Upper lobe of left lung (tissue), 6 donors: ENCODE measurements at regions not wholly inside any gene's neighbourhood (a gene's known extent, or its start where the extent isn't known, plus 50 kb on each side); places are given as distances from the start of the nearest gene placed in this dataset.

Experiments used
- ATAC-seq, 2 donors: fragments of 200-7000 bp; cut with Tn5 transposase; one replicate each; pipeline ENCODE4 v1.9.1; 2022; ENCODE audit warnings: mild to moderate bottlenecking in 2 of 2, moderate library complexity in 2 of 2; ENCODE audit not compliant: low FRiP score in 2 of 2
- DNase-seq, 2 donors: peaks; one replicate each; pipeline ENCODE4 v3.0.0-alpha.2; 2019 to 2020
- H3K27ac ChIP-seq, 4 donors: fragments of 200-600 bp; sonication (generic); one replicate each; pipeline ENCODE4 v1.5.1; 2016 to 2019
- H3K27me3 ChIP-seq, 4 donors: fragments of 200-600 bp; sonication (generic); one replicate each; pipeline ENCODE4 v1.5.1; 2017 to 2019
- H3K36me3 ChIP-seq, 4 donors: fragments of 200-600 bp; sonication (generic); one replicate each; pipeline ENCODE4 v1.5.1; 2016 to 2019
- H3K4me1 ChIP-seq, 4 donors: fragments of 200-600 bp; sonication (generic); one replicate each; pipeline ENCODE4 v1.5.1; 2018 to 2019
- H3K4me3 ChIP-seq, 4 donors: fragments of 200-600 bp; sonication (generic); one replicate each; pipeline ENCODE4 v1.5.1; 2017 to 2019; ENCODE audit warnings: mild to moderate bottlenecking in 2 of 4, moderate library complexity in 1 of 4
- H3K9me3 ChIP-seq, 4 donors: fragments of 200-600 bp; sonication (generic); one replicate each; pipeline ENCODE4 v1.5.1; 2018 to 2019
- CTCF ChIP-seq, 6 experiments: fragments of 450-650 bp in 4 of 6; fragments of 200-600 bp in 2 of 6; sonication (generic) in 2 of 6; IDR thresholded peaks; one replicate each; pipeline ENCODE4 v1.5.1; 2016 to 2019; ENCODE audit warnings: antibody characterized with exemption in 6 of 6
- EP300 ChIP-seq, 4 donors: sonication (generic); formaldehyde crosslinking; IDR thresholded peaks; one replicate each; pipeline ENCODE4 v1.5.1; 2017; ENCODE audit warnings: antibody characterized with exemption in 4 of 4, control low read depth in 2 of 4
- POLR2A ChIP-seq, 4 donors: fragments of 450-650 bp; IDR thresholded peaks; one replicate each; pipeline ENCODE4 v1.5.1; 2016 to 2017; ENCODE audit warnings: antibody characterized with exemption in 4 of 4, mild to moderate bottlenecking in 2 of 4
- POLR2AphosphoS5 ChIP-seq, 2 donors: sonication (generic); formaldehyde crosslinking; IDR thresholded peaks; one replicate each; pipeline ENCODE4 v1.5.1; 2017; ENCODE audit warnings: antibody characterized with exemption in 2 of 2
- WGBS, 2 donors: methylation state at CpG; one replicate each; pipeline ENCODE4 v1.1.5; 2017 to 2018; 5-methylcytosine and 5-hydroxymethylcytosine counted together
- donor health status: DM: no; HTN: no; CAD: no; lungs with moderate emphysema.
- donor health status: DM: no; HTN: yes; CAD: no; lungs with severe emphysema.

DNA sequence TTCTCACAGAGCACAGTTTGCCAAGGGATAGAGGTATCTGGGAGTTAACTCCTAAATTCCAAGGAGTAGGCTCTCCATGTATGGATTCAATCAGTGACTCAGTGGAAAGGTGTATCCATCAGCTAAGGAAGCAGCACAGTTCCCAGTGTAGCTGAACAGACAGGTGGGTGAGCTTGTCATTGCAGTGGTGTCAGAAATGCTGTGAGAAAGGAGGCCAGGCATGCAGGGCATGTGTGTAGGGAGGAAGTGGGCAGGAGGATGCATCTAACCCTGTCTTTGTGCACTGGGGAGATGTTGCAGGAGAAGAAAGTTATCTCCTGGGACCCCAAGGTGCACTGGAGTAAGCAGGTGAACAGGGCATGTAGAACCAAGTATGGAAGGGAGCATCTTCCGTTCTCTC lies 539.0 kb downstream of the VRK1 start:
- Histone ChIP-seq H3K9me3 (no peaks in the 10 kb centered on the region), H3K4me3 (no peak overlapping the region), H3K27me3 (no peaks in the 10 kb centered on the region), H3K4me1 (no peaks in the 10 kb centered on the region), H3K36me3 (no peaks in the 10 kb centered on the region), H3K27ac (no peak overlapping the region)
- TF ChIP-seq POLR2AphosphoS5 (IDR thresholded peaks at IDR 0.05) (no peak), EP300 (IDR thresholded peaks at IDR 0.05) (no peak)
- no peak for DNase-seq
- WGBS, 2 donors: 89 to 91% methylated on average over 1 of the region's 1 CpG
- no peak for ATAC-seq

- DNase-seq (no peak), ATAC-seq (no peak)
- no peak overlapping the region for H3K4me3 ChIP-seq
- WGBS, 2 donors: 63 to 69% methylated on average over 5 of the region's 5 CpGs
- H3K4me1 ChIP-seq: no peaks in the 10 kb centered on the region
- no peak overlapping the region for H3K27ac ChIP-seq
- TF ChIP-seq CTCF (IDR thresholded peaks at IDR 0.05) (no peak), POLR2A (IDR thresholded peaks at IDR 0.05) (no peak), EP300 (IDR thresholded peaks at IDR 0.05) (no peak), POLR2AphosphoS5 (IDR thresholded peaks at IDR 0.05) (no peak)
- no peaks in the 10 kb centered on the region for H3K9me3 ChIP-seq
- H3K27me3 ChIP-seq: no peaks in the 10 kb centered on the region
- H3K36me3 ChIP-seq: no peaks in the 10 kb centered on the region
Observed at GRCh38 chr14:97336816-97337215, 539.6 kb downstream of the VRK1 start.

DNA sequence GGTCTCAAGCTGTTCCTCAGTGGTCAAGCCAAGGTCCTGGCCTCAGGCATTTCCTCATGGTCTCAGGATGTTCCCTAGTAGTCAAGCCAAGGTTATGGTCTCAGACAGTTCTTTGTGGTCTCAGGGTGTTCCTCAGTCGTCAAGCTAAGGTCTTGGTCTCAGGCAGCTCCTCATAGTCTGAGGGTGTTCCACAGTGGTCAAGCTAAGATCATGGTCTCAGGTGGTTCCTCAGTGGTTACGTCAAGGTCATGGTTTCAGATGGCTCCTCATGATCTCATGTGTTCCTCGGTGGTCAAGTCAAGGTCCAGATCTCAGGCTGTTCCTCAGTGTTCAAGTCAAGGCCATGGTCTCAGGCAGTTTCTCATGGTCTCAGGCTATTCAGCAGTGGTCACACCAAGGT lies 540.1 kb downstream of the VRK1 start:
- Histone ChIP-seq H3K27ac (no peak overlapping the region), H3K36me3 (no peaks in the 10 kb centered on the region), H3K4me1 (no peaks in the 10 kb centered on the region), H3K4me3 (no peak overlapping the region), H3K9me3 (no peaks in the 10 kb centered on the region), H3K27me3 (no peaks in the 10 kb centered on the region)
- TF ChIP-seq POLR2A (IDR thresholded peaks at IDR 0.05) (no peak), CTCF (IDR thresholded peaks at IDR 0.05) (no peak), EP300 (IDR thresholded peaks at IDR 0.05) (no peak), POLR2AphosphoS5 (IDR thresholded peaks at IDR 0.05) (no peak)
- no peak for ATAC-seq
- 85 to 91% methylated on average over 2 to 3 of the region's 3 CpGs for WGBS, 2 donors
- DNase-seq: no peak

DNA sequence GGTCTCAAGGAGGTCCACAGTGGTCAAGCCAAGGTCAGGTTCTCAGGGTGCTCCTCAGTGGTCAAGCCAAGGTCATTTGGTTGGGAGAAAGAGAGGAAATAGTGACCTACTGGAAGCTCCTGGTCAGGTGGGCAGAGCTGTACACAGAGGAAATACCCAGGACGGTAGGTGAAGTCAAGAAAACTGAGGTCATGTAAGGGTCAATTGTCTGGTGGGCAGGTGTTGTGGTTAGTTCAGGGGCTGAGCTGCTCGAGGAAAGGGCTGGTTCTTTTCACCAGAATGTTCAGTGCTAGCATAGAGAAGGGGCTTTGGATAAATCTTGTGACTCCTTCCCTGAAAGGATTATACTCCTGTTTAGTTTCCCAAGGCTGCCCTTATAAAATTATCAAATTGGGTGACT lies 540.5 kb downstream of the VRK1 start:
- H3K36me3 ChIP-seq: no peaks in the 10 kb centered on the region
- WGBS, 2 donors: 44 to 49% methylated on average over 2 of the region's 2 CpGs
- H3K4me1 ChIP-seq: no peaks in the 10 kb centered on the region
- DNase-seq (no peak), ATAC-seq (no peak)
- no peaks in the 10 kb centered on the region for H3K9me3 ChIP-seq
- H3K27ac ChIP-seq: no peak overlapping the region
- TF ChIP-seq EP300 (IDR thresholded peaks at IDR 0.05): no peak
- H3K27me3 ChIP-seq: no peaks in the 10 kb centered on the region
- no peak overlapping the region for H3K4me3 ChIP-seq

- TF ChIP-seq CTCF (IDR thresholded peaks at IDR 0.05): no peak
- TF ChIP-seq POLR2AphosphoS5 (IDR thresholded peaks at IDR 0.05): no peak
- TF ChIP-seq EP300 (IDR thresholded peaks at IDR 0.05): no peak
- no peak for TF ChIP-seq POLR2A (IDR thresholded peaks at IDR 0.05)
- WGBS, 2 donors: 86 to 91% methylated on average over 4 of the region's 4 CpGs
- Histone ChIP-seq H3K9me3 (no peaks in the 10 kb centered on the region), H3K27me3 (no peaks in the 10 kb centered on the region), H3K4me1 (no peaks in the 10 kb centered on the region), H3K4me3 (no peak overlapping the region), H3K36me3 (no peaks in the 10 kb centered on the region), H3K27ac (no peak overlapping the region)
- DNase-seq: no peak
- no peak for ATAC-seq
Observed at GRCh38 chr14:97344666-97345065, 547.5 kb downstream of the VRK1 start.

DNA sequence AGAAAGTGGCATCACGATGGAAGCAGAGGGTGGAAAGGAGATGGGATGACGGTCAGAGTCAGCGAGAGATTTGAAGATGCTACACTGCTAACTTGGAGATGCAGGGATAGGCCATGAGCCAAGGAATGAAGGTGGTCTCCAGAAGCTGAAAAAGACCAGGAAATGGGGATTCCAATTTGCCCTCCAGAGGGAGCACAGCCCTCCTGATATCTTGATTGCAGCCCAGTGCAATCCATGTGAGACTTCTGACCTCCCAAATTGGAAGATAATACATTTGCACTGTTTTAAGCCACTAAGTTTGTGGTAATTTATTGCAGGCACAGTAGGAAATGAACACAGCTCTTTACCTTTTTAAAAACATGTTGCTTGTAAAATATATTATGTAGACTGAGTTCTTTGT lies 549.5 kb downstream of the VRK1 start:
- DNase-seq (no peak), ATAC-seq (no peak)
- 76 to 97% methylated on average over 3 of the region's 3 CpGs for WGBS, 2 donors

More for the DNA sequence above, 549.5 kb downstream of the VRK1 start:
- Histone ChIP-seq H3K27me3 (no peaks in the 10 kb centered on the region), H3K27ac (no peak overlapping the region), H3K9me3 (no peaks in the 10 kb centered on the region), H3K4me1 (no peaks in the 10 kb centered on the region), H3K36me3 (no peaks in the 10 kb centered on the region), H3K4me3 (no peak overlapping the region)
- TF ChIP-seq POLR2AphosphoS5 (IDR thresholded peaks at IDR 0.05): no peak
- TF ChIP-seq EP300 (IDR thresholded peaks at IDR 0.05): no peak
